ENCODE measurements at regions not wholly inside any gene's neighbourhood (a gene's known extent, or its start where the extent isn't known, plus 50 kb on each side); places are given as distances from the start of the nearest gene placed in this dataset.

GRCh38 chr13:24075137-24075975, 85.2 kb upstream of the SPATA13 start:
- no peaks in the 10 kb centered on the region for H3K36me3 ChIP-seq (replicated peaks in 1 of 2; ENCODE audit: insufficient read depth in 1 of 2, low read depth in 2 of 2)
- DNase-seq (peak in 2 of 4 donors; percentile 38), ATAC-seq (peak; percentile 72)
- H3K4me3 ChIP-seq, result no peak overlapping the region
- H3K27ac ChIP-seq, result peak overlapping the region; percentile 86 to 96 (median 90)
- peaks cover 38% of the 10 kb centered on the region for H3K4me1 ChIP-seq
- TF ChIP-seq POLR2A (IDR thresholded peaks at IDR 0.05) (no peak), CTCF (IDR thresholded peaks at IDR 0.05) (no peak)
- H3K27me3 ChIP-seq, result no peaks in the 10 kb centered on the region
- 11 to 24% methylated on average over 7 of the region's 7 CpGs for WGBS, 2 donors
- intact Hi-C loops (cut with DNase I), result no loop called here
- H3K9me3 ChIP-seq, result no peaks in the 10 kb centered on the region

- no peaks in the 10 kb centered on the region for H3K27me3 ChIP-seq
- H3K4me1 ChIP-seq, result peaks cover 38% of the 10 kb centered on the region
- 13 to 15% methylated on average over 3 of the region's 3 CpGs for WGBS, 2 donors
- H3K4me3 ChIP-seq, result no peak overlapping the region
- TF ChIP-seq CTCF (IDR thresholded peaks at IDR 0.05) (no peak), POLR2A (IDR thresholded peaks at IDR 0.05) (no peak)
- intact Hi-C loops (cut with DNase I), result no loop called here
- peak; percentile 88 for ATAC-seq
- peak overlapping the region; percentile 86 to 96 (median 90) for H3K27ac ChIP-seq
- no peaks in the 10 kb centered on the region for H3K36me3 ChIP-seq (replicated peaks in 1 of 2; ENCODE audit: insufficient read depth in 1 of 2, low read depth in 2 of 2)
- peak; percentile 69 to 86 (median 82) for DNase-seq
- H3K9me3 ChIP-seq, result no peaks in the 10 kb centered on the region
Observed at GRCh38 chr13:24076109-24076508, 84.4 kb upstream of the SPATA13 start.

GRCh38 chr13:24076636-24077035, 83.9 kb upstream of the SPATA13 start:
- Histone ChIP-seq H3K27me3 (no peaks in the 10 kb centered on the region), H3K4me1 (peaks cover 38% of the 10 kb centered on the region), H3K27ac (peak overlapping the region; percentile 86 to 96 (median 90)), H3K9me3 (no peaks in the 10 kb centered on the region), H3K4me3 (no peak overlapping the region), H3K36me3 (replicated peaks in 1 of 2; ENCODE audit: insufficient read depth in 1 of 2, low read depth in 2 of 2) (no peaks in the 10 kb centered on the region)
- ATAC-seq (no peak), DNase-seq (peak in 1 of 4 donors; percentile 25)
- TF ChIP-seq POLR2A (IDR thresholded peaks at IDR 0.05) (no peak), CTCF (IDR thresholded peaks at IDR 0.05) (no peak)
- intact Hi-C loops (cut with DNase I), result no loop called here
- WGBS, 2 donors, result 62 to 67% methylated on average over 8 of the region's 8 CpGs

GRCh38 chr13:24080134-24080533, 80.4 kb upstream of the SPATA13 start:
- Histone ChIP-seq H3K4me1 (peaks cover 29% of the 10 kb centered on the region), H3K36me3 (replicated peaks in 1 of 2; ENCODE audit: insufficient read depth in 1 of 2, low read depth in 2 of 2) (no peaks in the 10 kb centered on the region), H3K27ac (no peak overlapping the region), H3K4me3 (no peak overlapping the region), H3K27me3 (no peaks in the 10 kb centered on the region), H3K9me3 (no peaks in the 10 kb centered on the region)
- ATAC-seq (no peak), DNase-seq (no peak)
- TF ChIP-seq CTCF (IDR thresholded peaks at IDR 0.05) (no peak), POLR2A (IDR thresholded peaks at IDR 0.05) (no peak)
- intact Hi-C loops (cut with DNase I), result no loop called here
- 93 to 95% methylated on average over 5 of the region's 5 CpGs for WGBS, 2 donors

GRCh38 chr13:24081387-24081786, 79.1 kb upstream of the SPATA13 start:
- intact Hi-C loops (cut with DNase I), result no loop called here
- no peaks in the 10 kb centered on the region for H3K27me3 ChIP-seq
- H3K27ac ChIP-seq, result no peak overlapping the region
- H3K4me1 ChIP-seq, result peaks cover 29% of the 10 kb centered on the region
- no peaks in the 10 kb centered on the region for H3K36me3 ChIP-seq (replicated peaks in 1 of 2; ENCODE audit: insufficient read depth in 1 of 2, low read depth in 2 of 2)
- peak in 1 of 4 donors; percentile 35 for DNase-seq
- no peak overlapping the region for H3K4me3 ChIP-seq
- no peaks in the 10 kb centered on the region for H3K9me3 ChIP-seq
- no peak for TF ChIP-seq CTCF (IDR thresholded peaks at IDR 0.05)
- no peak for TF ChIP-seq POLR2A (IDR thresholded peaks at IDR 0.05)
- WGBS, 2 donors, result 62 to 63% methylated on average over 2 of the region's 2 CpGs
- no peak for ATAC-seq
